ENCODE measurements at regions not wholly inside any gene's neighbourhood (a gene's known extent, or its start where the extent isn't known, plus 50 kb on each side); places are given as distances from the start of the nearest gene placed in this dataset.

GRCh38 chr4:25986807-25987206 lies 72.8 kb downstream of the SMIM20 start:
- no peak for TF ChIP-seq CTCF (conservative IDR thresholded peaks at IDR 0.05)
- no peak for TF ChIP-seq EZH2 (IDR thresholded peaks at IDR 0.05; ENCODE audit: low read depth)

Data from PC-9 (cell line).